Right lobe of liver (tissue), 4 donors: ENCODE measurements at regions not wholly inside any gene's neighbourhood (a gene's known extent, or its start where the extent isn't known, plus 50 kb on each side); places are given as distances from the start of the nearest gene placed in this dataset.

ENCODE experiments used
- POLR2A ChIP-seq: fragments of 450-650 bp; IDR thresholded peaks from one replicate; pipeline ENCODE4 v1.6.1; 2017; ENCODE audit warnings: antibody characterized with exemption, mild to moderate bottlenecking
- TF ChIP-seq, protein P1 (sequence below), 4 donors: fragments of 200-600 bp in 3 of 4; fragments of 450-650 bp in 1 of 4; IDR thresholded peaks; one replicate each; pipeline versions ENCODE4 v1.5.1 to v1.8.0; 2016 to 2022; ENCODE audit warnings: antibody characterized with exemption in 4 of 4, mild to moderate bottlenecking in 2 of 4
- donor health status: DM: no; HTN: no; CAD: no.
- donor health status: DM: no; HTN: no; CAD: no.
- donor health status: DM: no; HTN: yes; CAD: no.

DNA sequence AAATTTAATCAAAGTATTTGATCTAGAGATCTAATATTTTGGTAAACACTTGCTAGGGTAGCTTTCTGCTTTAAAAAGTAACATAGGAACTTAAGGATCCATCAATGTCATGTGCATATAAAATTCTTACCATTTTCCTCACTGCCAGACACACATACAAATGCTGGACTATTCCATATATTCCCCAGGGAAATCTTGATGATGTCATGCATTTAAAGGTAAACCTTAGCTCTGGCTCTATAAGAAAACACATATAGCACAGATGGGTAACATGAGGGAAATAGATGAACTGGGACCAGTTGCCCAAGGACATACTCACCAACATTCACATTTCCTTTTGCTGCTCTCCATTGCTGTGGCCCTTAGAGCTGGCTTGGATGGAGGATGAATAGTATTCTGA is 79.1 kb upstream of the FMNL2 start:
- TF ChIP-seq, protein P1, sequence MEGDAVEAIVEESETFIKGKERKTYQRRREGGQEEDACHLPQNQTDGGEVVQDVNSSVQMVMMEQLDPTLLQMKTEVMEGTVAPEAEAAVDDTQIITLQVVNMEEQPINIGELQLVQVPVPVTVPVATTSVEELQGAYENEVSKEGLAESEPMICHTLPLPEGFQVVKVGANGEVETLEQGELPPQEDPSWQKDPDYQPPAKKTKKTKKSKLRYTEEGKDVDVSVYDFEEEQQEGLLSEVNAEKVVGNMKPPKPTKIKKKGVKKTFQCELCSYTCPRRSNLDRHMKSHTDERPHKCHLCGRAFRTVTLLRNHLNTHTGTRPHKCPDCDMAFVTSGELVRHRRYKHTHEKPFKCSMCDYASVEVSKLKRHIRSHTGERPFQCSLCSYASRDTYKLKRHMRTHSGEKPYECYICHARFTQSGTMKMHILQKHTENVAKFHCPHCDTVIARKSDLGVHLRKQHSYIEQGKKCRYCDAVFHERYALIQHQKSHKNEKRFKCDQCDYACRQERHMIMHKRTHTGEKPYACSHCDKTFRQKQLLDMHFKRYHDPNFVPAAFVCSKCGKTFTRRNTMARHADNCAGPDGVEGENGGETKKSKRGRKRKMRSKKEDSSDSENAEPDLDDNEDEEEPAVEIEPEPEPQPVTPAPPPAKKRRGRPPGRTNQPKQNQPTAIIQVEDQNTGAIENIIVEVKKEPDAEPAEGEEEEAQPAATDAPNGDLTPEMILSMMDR (IDR thresholded peaks at IDR 0.05): no peak
- TF ChIP-seq POLR2A: no peak
